GM21528 (cell line): ENCODE measurements at regions not wholly inside any gene's neighbourhood (a gene's known extent, or its start where the extent isn't known, plus 50 kb on each side); places are given as distances from the start of the nearest gene placed in this dataset.

Source experiments
- ATAC-seq: cut with Tn5 transposase; IDR thresholded peaks from one replicate; pipeline ENCODE4 v1.9.1; 2021; ENCODE audit warnings: mild to moderate bottlenecking, moderate library complexity; ENCODE audit not compliant: unreplicated experiment, low FRiP score

DNA sequence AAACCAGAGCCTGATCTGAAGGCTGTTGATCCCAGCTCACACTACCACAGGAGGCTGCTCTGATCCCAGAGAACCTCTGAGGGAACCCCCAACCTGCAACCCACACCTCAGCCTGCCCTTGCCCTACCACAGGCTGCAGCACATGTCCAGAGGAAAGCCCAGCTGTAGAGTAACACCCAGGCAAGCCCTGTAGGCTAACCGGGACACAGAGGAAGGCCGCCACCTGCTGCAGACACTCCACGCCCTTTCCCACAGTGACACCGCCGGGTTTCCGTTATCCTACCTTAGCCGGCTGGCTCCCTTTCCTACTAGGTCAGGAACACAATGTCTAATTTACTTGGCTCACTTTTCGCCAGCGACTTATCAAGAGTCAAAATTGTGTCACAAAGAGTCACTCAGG, 266.7 kb upstream of the KLHL29 start:
- no peak for ATAC-seq

DNA sequence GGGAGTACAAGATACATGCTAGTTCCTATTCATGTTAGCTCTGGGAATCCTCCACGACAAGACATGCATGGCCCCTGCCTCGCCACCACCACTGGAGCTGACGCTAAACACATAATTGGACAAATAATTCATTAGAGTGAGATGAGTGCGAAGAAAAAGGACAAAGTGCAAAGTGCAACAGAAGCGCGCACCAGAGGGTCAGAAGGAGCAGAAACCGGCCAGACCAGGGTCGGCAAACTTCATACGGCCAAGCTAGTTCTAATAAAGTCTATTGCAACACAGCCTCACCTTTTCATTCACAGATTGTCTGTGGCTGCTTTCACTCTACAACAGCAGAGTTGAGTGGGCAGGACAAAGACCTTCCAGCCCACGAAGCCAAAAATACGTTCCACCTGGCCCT, 266.1 kb upstream of the KLHL29 start:
- ATAC-seq, result no peak

DNA sequence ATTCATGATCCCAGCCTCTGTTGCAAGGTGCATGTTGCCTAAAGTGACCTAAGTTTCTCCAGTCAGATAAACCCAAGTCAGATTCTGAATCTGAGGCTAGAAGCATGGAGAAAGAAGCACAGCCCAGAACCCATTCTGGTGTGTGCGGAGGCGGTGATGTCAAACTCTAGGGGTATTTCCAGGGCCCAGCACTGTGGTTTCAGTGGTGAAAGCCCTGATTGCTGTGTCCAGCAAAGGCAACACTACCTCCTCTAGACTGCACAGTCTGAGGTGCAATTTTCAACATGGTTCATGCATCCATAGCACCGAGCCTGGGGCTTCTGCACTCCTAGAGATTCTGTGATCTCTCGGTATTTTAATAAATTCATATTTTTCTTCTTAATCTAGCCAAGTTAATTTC, 264.8 kb upstream of the KLHL29 start:
- ATAC-seq, result no peak

DNA sequence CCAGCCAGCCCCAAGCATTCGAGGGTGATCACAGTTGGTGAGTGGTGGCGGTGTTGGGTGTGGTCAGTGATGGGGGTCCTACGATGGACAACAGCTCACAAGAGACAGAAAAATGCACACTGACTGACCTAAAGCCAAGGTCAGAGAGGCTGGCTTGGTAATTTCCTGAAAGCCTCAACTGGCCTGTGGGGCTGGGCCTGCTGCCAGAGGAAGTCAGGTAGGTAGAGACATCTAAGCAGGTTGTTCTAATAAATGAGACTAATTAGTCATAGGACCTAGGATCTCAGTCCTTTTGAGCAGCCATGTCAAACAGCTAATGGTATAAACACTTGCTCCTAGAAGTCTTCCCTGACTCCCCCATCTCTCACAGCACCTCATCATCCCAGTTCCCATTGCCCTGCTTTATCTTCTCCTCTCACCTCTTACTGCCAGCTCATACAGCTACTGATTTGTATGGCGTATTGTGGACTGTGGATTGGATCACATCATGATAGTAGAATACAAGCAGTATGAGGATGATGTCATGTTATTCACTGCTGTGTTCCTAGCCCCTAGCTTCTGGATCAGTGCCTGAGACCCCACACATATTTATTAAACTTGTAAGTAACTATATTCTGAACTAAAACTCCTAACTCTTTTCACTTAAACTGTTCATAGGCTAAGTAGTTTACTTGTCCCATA, 262.9 kb upstream of the KLHL29 start:
- ATAC-seq, result no peak

DNA sequence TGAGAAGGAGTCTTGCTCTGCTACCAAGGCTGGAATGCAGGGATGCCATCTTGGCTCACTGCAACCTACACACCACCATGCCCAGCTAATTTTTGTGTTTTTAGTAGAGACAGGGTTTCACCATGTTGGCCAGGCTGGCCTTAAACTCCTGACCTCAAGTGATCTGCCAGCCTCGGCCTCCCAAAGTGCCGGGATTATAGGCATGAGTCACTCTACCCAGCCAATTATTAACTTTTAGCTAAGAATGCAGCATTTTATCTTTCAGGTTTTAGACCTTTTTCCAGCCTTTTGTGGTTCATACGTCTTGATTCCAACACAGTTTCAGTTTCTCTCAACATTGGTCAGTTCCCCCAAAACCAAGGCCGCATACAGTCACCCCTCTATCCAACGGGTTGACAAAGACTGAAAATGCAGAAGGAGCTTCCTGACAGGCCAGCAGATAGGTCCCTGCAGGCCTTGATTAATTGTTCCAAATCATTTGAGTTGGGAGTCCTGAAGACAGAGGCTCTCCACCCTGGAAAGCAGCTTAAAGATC, 262.2 kb upstream of the KLHL29 start:
- no peak for ATAC-seq

DNA sequence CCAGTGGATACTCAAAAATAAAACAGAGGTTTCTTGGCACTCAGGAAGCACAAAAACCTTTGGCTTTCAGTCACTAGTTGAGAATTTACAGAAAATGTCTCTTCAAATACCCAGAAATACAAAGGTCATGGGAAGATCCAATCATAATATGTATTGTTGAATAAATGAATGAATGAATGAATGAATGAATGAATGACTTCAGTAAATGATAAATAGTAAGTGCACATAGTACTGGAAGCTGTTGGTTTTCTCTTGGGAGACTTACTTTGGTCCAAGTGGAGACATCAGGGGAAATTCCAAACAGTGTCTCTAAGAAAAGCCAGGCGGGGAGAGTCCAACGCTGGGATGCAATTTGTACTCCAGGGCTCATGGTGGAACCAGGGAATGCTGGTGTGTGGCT, 261.3 kb upstream of the KLHL29 start:
- no peak for ATAC-seq

DNA sequence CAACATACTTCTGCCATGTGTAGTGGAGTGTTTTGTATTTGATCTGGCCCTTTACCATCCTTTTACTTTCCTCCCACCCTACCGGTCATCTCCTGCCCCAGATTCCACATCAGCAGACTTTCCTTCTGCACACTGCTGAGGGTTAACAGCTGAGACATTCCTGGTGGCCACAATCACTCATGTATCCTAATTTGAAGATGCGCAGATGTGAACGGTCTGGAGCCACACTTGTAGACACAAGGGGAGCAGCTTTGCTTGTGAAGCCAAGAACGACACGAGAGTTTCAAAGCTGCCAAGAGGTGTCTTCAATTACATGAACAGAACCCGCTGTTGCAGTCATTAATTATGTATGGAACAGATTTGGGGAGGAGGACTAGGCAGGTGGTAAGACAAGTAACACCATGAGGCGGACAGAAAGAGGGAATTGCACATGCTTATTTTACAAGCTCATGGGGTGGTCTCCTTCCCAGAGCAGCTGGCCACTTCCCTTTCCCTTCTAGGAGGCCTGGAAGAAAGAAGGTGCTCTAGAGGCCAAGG, 260.7 kb upstream of the KLHL29 start:
- ATAC-seq, result no peak

DNA sequence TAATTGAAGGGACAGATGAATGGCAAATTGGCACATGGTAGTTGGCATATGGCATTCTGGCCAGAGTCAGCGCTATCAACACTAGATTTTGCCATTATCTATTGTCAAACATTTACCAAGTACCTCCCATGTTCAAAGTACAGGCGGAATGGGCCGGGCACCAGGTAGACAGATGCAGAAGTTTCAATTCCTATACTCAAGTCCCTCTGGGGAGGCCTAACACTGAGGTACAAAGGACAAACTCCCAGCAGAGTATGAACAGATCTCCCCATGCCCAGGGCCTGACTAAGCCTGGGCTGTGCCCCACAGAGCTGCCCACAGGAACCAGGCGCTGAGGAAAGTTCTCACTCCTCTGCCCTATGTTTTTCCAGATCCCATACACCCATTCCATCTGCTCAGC, 257.5 kb upstream of the KLHL29 start:
- ATAC-seq, result no peak

DNA sequence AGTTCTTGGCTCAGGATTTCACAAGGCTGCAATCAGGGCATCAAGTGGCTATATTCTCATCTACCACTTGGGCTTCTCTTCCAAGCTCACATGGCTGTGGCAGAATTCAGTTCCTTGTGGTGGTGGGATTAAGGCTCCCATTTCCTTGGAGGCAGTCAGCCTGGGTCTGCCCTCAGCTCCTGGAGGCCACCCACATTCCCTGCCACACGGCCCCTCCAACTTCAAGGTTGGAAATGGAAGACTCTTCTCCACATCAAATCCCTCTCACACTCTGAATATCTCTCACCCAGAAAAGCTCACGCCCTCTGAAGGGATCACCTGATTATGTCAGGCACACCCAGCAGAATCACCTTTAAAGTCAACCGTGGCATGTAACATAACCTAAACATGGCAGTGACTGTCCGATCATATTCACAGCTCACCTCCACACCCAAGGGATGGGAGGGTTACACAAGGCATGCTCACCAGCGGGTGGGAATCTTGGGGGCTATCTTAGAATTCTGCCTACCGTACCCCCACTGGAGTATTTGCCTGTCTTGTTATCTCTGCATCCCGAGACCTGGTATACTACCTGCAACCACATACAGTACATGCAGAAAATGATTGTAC, 256.2 kb upstream of the KLHL29 start:
- no peak for ATAC-seq

DNA sequence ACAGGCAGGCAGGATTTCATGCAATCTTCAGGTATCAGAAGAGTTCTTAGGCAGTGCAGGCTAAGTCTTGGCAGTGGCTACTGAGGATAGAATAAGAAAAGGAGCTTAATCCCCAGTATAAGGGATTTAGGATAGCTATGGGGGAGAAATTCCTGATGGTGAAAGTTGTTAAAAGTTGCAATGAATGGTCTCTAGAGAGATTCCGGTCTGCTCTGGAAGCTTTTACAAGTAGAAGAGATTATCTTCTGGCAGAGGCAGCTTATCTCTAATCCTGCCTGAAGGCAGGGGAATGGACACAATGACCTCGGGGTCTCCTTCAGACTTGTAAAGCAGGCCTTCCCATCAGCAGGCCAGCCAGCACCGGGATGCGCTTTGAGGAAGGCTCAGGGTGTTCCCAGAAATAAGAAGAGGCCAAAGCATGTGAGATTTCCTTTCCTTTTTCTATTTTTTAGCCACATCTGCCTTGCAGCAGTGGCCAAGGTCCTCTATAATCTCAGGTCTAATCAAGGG, 253.9 kb upstream of the KLHL29 start:
- no peak for ATAC-seq

DNA sequence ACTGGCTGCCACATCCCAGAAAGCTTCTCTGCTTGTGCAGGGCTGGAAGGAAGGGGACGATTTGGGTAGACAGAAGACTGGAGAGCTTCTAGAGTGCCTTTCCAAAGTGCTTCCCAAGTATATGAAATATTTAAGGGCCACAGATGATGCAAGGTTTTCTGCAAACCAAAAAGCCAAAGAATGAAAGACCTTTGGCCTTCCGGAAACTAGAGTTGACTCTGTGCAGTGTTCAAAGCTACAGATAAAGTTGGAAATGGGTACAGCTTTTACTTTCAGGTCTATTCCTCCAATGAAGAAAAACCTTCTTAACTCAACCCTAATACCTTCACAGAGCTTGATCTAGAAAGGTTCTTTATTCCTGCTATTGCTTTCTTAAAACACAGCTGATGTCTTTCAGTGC, 253.0 kb upstream of the KLHL29 start:
- no peak for ATAC-seq

DNA sequence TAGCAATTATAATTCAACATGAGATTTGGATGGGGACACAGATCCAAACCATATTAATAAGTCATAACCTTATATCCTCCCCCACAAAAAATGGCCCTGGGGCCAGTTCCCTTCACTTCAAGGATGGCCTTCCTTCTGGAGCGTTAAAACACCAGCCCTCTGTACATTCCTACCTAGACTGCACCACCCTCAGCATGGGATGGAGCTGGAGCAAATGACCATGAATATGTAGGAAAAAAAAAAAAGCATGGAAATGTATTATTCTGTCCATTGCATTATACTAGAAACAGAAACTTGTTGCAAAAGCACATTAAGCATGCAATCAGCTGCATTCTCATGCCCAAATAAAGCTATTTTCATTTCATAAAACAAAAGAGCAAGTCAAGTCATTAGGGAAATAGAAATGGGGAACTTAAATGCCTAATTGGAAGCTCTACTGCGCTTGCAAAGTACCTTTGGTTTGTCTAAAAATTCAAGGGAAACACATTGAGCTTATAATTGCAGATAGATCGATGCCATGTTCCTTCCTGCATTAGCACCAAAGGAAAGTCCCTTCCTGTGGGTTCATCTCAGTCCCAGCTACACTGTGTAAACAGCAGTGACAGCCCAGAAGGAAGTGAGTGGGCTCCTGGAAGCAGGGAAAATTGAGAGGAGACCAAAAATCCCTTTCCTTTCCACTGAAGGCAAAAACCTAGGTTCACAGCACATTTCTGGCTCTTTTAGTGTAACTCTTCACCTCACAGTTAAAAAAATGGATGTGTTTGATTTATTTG, 252.0 kb upstream of the KLHL29 start:
- ATAC-seq, result no peak

DNA sequence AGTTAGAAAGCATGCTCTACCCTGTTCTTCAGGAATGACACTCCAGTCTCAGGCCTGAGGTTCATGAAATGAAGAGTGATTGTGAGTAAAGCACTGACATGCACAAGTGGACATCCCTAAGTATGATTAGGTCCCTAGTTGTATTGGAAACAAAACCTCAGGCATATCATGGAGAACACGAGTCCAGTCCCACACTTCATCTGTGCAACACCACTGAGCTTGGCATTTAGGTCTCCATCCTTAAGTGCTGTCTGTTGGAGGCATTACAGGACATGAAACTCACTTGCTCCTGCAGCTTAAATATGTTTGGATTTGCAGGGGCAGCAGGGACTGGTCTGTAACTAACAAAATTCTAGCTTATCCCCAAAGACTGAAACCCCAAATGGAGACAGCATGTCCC, 250.3 kb upstream of the KLHL29 start:
- ATAC-seq, result no peak

DNA sequence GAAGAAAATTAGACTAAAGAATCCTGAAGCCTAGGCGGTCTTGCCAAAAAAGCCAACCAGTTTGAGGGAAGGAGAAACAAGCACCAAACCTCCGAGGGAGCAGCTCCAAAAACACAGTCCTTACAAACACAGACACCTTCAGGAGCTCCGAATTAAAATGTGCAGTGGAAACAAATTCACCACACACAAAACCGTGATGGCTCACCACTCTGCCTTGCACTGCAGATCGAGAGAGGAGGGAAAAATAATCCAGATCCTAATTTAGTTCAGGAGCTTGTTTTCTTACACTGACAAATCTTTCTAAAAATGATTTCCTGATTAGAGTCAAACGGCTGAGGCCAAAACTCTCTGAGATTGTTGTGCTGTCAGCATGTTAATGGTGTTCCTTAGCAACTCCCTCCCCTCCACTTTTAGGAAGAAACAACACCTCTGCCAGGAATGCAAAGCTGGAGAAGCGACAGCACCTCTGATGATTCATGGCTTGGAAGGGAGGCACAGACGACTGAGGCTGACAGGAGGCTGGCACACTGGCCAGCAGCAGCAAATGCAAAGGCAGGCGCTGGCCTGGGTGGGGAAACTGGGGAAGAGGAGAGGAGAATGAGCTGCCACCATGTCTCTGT, 249.4 kb upstream of the KLHL29 start:
- ATAC-seq, result no peak

DNA sequence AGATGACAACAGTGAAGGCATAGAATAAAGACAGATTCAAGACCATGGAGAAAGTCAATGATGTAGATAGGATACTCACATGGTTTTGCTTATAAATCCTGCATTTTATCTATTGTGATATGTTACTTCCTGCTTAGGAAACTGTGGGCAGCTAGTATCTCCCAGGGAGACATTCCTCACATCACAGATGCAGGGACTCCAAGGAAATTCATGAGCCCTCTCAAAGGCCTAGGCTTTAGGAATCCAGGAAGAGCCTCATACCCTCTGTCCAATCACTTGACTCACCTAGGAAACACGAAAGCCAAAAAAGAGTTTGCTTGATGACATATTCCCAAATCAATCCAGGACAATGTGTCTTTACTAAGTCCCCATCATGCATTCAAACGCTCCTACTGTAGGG, 247.8 kb upstream of the KLHL29 start:
- ATAC-seq, result no peak

DNA sequence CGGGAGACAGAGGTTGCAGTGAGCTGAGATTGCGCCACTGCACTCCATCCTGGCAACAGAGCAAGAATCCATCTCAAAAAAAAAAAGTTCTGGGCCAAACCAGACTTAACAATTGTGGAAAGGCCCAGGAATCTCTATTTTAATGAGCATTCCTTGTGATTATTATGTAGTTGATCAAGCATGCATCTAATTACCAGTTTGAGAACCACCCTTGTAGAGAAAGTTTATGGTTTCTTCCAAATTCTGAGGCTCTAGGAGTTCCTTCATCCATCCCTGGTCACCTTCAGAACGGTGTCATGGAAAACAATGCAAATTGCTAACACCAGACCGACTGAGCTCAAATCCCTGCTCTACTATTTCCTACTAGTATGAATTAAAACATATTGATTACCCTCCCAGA, 246.3 kb upstream of the KLHL29 start:
- ATAC-seq, result no peak

DNA sequence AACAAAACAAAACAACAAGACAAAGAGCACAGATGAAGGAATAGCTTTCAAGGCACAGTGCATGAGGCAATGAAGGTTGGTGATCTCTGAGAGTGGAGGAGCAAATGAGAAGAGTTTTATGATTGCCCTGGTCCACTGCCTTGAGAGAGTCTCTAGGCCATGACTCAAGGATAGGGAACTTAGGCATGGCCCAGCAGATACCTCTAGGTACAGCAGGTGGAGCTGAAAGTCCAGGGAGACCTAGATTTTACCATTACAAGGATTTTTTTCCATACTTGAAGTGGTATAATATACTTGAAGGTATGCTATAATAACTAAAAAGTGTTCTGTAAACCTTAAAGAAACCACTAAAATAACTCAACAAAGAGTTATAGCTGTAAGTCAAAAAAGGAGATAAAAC, 239.5 kb upstream of the KLHL29 start:
- no peak for ATAC-seq

DNA sequence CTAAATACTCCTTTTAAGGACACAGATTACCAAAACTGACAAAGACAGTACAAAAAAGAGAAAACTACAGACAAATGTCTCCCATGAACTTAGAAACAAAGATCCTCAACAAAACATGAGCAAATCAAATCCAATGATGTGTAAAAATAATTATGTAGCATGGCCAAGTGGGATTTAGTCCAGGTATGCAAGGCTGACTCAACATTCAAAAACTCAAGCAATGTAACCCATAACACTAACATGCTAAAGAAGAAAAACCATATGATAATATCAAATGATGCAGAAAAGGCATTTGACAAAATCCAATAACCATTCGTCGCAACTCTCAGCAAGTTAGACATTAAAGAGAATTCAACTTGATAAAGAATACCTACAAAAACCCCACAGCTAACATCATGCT, 239.0 kb upstream of the KLHL29 start:
- no peak for ATAC-seq

DNA sequence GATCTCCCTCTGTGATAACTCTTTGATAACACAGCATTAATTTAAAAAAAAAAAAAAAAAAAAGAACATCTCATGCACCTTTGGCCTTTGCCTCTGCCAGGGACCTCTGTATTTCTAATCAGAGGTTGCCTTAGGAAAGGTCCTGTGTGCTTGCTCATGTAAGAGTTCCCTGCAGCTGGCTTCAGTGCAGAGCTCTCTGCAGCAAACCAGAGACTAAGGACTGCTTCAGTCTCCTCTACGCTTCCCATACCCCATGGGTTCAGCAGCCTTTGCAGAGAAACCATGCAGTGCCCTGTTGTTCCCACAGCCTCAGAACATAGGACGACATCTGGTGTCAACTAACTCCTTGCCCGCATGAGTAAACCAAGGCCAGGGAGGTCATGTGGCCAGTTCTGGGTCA, 236.6 kb upstream of the KLHL29 start:
- no peak for ATAC-seq

DNA sequence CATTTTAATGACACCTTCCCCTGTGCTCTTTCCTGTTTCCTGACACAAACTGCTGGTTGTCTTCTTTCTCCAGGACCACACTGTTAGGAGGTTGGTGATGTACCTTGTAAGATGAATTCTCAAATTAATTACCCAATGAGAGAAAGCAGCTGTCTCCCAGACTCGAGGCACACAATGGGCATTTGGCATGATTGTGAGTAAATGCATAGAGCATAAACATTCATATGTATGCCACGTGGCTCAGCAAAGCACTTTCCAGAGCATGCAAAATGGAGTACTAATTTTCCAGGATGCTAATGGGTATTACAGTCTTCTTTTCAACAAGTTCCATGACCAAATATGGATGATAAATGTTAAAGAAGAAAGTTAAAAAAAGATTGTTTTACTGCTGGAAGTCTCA, 235.2 kb upstream of the KLHL29 start:
- ATAC-seq, result no peak

DNA sequence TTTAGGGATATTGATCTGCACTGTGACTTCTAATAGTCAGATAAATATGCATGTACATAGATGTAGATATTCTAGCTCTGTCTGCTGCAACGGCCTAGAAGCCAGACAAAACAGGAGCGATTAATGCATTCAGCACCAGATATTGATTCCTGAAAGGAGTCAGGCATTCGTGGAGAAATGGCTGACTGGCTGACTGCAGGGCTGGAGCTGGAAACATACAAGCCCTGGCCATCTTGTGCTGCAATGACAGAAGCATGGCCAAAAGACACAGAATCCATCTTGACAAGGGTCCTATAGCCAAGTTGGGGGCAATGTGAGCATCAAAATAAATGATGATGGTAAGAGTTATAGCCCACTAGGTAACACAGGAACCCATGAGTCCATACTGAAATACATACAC, 231.5 kb upstream of the KLHL29 start:
- no peak for ATAC-seq
